Heart left ventricle (tissue), 13 donors: ENCODE measurements at regions not wholly inside any gene's neighbourhood (a gene's known extent, or its start where the extent isn't known, plus 50 kb on each side); places are given as distances from the start of the nearest gene placed in this dataset.

Experiments
- CTCF ChIP-seq, 12 donors: fragments of 200-600 bp; sonication (generic) in 4 of 12; IDR thresholded peaks; one replicate each; pipeline versions ENCODE4 v1.5.0 to v1.8.0; 2018 to 2022; ENCODE audit warnings: antibody characterized with exemption in 12 of 12, mild to moderate bottlenecking in 5 of 12
- POLR2A ChIP-seq, 2 donors: fragments of 450-650 bp; IDR thresholded peaks; one replicate each; pipeline ENCODE4 v1.6.1; 2017; ENCODE audit warnings: antibody characterized with exemption in 2 of 2, mild to moderate bottlenecking in 2 of 2, moderate library complexity in 2 of 2
- donor health status: ischemic (EF 13 %, LVEDD 7.1; RV severe dilation, severe dysfunction).
- donor health status: DM: no; HTN: yes; CAD: no.
- donor health status: DM: no; HTN: no; CAD: no.
- donor health status: ischemic (EF 25% LVEDD 6.9; RV normal size, moderate dysfunction).
- donor health status: ischemic (EF 25% LVEDD 5.7; RV mildly dilated, moderate dysfunction).
- donor health status: ischemic (EF 35%, LVEDD 5.7; RV mildly dilated, moderate dysfunction).
- donor health status: nonischemic (EF 11% LVEDD 7.7; RV severe dilation, severe dysfunction).
- donor health status: DM: yes; HTN: yes; CAD: no.
- donor health status: PGD.
- donor health status: ischemic (EF 29% LVEDD 5.4; RV normal size, mild dysfunction).
- donor health status: nonischemic (EF 23%, LVEDD 6.1; RV moderate dilation, normal function).

GRCh38 chr3:64916937-64917336 lies 229.1 kb upstream of the ADAMTS9 start:
- TF ChIP-seq POLR2A (IDR thresholded peaks at IDR 0.05) (no peak), CTCF (IDR thresholded peaks at IDR 0.05) (no peak)
